Globus pallidus (tissue), 1 donor: ENCODE measurements at regions not wholly inside any gene's neighbourhood (a gene's known extent, or its start where the extent isn't known, plus 50 kb on each side); places are given as distances from the start of the nearest gene placed in this dataset.
A peak's percentile ranks its signal among the peaks of the same experiment; 100 is the strongest.
"Not testable (repeated sequence)": the region's sequence is repeated elsewhere in the genome, so short reads cannot be mapped to it uniquely, and the experiment has no call there.

ENCODE experiments used
- DNase-seq: peaks from one replicate; pipeline ENCODE4 v3.0.0-alpha.2; 2015; ENCODE audit warnings: low spot score

DNA sequence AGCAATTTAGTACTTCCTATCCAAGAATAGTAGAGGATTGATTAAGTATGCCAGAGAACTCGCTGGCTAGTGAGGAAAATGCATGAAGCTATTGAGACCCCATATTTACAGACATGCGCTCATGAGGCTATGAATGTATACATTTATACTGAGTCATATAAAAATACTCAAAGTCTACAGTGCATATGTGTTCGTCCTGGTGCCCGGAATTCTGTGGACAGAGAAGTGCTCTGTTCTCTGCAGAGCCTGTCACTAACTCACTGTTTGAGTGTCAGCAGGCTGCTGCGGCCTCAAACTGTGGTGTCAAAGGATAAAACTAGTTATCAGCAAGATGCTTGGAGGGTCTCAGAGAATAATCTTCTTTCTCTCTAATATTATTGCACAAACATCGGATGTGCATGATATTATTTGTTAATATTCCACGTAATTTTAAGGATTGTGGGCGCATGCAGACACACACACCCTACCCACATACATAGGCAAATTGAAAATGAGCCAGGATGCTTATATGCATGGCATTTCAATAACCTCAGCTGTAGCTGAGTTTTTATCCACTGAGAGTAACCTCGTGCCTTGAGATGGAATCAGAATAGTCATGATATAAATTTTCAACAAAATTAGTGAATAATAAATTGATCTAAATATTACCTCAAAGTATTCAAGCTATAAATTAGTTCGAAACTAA lies 50.0 kb upstream of the TSC22D2 start:
- peak; percentile 49 for DNase-seq

DNA sequence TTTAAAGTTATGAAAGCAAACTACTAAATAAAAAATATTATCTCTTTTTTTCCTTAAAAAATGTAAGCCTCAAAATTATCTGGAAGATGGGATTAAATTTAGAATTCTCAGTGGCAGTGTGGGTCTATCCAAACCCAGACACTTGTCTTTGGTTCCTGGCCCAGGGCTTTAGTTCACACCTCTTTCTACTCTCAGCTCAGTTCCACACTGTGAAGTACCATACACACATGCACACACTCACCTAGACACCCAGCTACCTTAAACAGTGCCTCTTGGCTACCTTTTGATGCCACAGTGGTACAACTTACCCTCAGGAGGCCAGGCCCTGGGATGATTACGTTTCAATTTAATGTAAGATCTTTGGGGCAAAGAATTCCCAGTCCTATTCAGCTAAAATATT lies 51.0 kb upstream of the TSC22D2 start:
- no peak for DNase-seq

DNA sequence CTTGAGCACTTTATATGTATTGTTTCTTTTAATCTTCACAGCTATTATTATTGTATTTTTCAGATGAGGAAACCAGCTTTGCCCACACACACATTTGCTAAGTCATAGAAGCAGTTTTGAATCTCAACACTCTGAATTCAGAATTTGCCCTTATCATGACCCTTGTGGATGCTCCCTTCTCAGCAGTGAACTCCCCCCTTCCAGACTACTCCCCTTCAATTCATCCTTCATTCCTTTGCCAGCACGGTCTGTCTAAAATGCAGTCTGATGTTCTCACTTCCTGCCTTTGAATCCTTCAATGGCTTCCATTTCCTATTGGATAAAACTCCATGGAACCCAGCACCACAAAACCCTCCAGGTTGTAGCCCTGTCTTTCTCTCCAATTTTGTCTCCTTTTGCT lies 52.5 kb upstream of the TSC22D2 start:
- no peak for DNase-seq

DNA sequence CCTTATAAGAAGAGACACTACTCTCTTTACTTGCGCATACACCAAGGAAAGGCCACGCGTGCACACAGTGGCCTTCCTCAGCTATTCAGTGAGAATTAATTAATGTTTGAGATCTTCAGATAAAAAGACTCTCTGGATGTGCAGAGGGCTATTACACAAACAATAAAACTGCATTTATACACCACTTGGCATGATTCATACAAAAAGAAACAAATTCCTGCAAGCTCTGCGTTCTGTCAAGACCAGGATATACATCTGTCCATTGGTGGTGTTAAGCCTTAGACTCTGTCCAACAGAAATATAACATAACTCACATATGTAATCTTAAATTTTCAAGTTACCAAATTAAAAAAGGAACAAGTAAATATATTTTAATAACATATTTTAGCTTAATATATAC lies 55.2 kb upstream of the TSC22D2 start:
- DNase-seq: no peak

DNA sequence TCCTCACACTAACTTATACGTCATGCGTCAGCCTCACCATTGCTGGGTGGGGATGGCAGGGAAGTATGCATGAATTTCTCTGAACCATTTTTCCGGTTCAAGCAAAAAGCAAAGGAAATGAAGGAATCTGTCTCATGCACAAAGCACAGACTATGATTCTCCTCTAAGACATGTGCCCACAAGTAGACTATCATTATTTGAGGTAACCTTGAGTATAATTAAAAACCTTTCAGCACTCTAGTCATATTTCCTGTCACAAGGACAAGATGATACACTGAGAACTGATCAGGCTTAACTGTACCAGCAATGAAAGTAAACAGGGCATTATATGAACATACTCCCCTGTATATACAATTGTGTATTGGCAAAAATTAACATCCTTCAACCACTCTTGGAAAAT lies 56.7 kb upstream of the TSC22D2 start:
- no peak for DNase-seq

DNA sequence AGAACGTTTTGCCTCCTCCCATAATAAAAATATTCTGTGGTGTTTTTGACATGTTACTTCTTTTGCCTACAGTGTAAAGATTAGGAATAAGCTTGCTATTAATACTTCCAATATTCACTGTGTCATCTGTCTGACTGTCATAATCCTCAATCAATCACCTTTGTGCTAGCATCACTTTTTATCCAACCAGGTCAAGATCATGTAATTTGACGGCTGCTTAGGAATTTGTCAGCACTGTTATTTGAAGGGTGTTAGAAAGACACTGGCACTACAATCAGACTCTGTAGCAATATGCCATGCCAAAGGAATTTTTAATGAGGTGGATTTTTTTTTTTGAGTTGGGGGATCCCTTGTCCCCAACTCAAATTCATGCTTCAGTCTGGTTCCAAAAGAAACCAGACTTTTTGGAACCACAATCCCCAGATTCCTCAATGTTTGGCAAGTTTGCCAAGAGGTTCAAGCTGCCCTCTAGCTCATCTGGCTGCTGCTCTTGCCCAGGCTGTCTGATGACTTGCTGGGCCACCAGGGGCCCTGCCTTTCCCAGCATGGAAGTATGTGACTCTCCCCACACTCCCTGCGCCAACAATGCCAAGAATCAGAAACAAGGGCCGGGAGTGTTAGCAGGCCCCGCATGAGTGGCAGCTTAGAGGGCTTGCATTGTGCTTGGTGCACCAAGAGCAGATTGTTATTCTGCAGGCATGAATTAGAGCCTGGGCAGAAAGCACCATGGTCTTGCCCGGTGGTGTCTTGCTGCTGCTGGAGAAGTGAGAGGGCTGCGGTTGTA lies 58.6 kb upstream of the TSC22D2 start:
- DNase-seq: peak; percentile 97

DNA sequence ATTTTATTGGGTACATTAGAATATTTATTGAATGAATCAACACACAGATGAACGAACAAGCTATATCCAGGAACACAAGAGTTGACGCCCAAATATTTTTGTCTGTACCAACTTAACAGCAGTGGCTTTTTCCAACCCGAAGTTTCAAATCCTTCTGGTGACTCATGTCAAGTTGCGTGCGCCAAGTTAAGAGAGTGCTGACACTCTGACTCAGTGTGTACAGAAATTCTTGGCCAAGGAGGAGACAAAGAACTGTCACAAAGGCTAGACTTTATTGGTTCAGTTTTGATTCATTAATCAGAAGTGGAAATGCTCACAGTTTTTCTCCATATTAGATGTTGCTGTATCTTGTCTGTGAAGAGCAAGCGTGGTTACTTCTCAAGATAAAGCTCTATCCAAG lies 59.6 kb upstream of the TSC22D2 start:
- DNase-seq: no peak

DNA sequence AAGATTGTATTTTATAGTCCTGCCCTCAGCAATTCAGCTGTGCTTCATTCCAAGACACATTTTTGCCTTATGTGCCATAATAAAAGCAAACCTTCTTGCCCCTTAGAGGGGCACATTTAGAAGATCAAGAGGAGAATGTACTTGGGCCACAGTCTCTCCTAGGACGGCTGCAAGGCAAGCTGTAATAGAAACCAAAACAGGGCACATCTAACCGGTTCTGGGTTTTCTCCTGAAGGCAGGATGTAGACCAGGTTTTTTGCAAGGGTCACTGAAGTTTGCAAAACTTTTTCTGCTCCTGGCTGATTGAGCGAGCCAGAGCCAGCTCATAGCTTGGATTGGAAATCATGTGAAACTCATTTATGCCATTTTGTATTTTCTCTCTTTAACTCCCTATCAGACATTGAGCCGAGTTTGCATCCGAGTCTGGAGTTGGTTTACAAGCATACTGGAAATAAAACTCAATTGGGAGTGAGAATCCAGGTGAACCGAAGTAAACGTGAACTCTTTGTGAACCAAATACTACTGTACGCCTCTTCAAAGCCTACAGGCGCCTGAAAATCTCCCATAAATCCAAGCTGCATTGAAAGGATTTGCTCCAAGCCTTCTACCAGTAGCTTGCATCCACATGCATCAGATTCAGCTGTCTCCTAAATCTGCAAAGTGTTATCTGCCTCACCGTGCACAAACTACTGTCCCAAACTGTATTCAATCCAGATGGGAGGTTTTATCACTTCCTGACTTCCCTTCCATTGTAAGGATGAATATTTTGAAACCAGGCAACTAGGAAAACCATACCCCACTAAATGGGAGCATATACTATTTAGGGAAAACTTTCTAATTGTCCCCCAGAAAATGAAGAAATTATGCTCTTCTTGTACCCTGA lies 60.9 kb upstream of the TSC22D2 start:
- DNase-seq: no peak

DNA sequence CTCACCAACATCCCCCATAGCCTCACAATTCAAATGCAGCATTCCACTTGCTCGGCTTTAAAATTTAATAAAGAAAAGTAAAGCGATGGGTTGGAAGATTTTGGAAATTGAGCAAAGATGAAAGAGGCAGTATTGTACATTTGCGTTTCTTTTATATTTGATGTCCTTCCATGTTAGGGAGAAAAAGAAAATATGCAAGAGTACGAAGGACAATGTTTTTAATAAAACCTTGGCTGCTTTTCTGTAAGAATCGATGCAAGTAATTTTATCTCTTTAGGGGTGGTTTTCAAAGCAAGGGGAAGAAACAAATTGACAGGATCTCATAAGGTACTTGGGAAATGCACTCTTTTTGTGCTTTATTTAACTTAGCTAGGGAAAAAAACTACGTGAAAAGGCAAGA lies 61.8 kb upstream of the TSC22D2 start:
- no peak for DNase-seq

DNA sequence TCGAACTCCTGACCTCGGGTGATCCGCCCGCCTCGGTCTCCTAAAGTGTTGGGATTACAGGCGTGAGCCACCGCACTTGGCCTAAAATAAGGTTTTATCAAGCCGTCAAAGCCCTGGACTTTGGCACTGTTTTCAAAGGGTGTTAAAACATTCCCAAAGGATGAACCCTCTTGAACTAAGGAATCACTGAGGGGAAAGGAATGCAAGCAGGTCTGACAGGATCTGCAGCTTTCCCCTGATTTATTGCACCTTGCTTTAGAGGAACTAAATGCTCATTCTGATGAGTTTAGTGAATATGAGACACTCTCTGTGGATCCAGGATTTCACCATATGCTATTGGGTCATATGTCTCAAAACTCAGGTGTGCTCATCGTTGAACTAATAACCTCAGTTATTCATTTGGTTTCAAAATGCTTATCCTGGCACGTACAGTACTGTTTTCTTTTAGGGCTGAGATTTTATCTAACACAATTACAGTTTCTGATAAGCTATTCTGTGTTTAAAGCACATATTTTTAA lies 63.0 kb upstream of the TSC22D2 start:
- no peak for DNase-seq

DNA sequence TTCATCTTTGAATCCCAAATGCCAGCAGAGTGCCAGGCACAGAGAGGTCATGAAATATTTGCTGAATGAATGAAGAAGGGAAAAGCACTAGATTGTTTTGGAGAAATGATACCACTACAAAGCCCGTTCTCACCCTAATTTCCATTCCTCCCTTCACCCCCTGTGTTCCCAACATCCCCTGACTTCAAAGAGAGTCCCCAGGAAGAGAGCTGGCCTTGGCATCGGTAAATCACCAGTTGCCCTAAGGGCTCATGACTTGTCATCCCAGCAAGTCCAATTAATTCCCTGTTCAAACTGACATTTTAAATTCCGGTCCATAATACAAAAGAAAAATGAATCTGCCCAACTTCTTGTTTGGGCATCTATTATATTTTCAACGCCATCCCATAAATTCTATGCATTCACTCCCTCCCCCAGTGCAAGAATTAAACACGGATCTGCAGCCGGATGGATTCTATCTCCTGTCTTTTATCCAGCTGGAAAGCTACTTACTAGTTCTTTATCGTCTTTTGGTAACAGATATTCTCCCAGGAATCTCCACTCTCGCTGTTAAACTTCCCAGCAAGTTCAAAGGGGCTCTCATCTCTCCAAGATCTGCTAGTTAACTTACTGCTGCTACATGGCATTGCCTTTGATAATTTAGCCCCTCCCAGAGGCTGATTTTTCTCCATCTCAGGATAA lies 63.9 kb upstream of the TSC22D2 start:
- DNase-seq: no peak

DNA sequence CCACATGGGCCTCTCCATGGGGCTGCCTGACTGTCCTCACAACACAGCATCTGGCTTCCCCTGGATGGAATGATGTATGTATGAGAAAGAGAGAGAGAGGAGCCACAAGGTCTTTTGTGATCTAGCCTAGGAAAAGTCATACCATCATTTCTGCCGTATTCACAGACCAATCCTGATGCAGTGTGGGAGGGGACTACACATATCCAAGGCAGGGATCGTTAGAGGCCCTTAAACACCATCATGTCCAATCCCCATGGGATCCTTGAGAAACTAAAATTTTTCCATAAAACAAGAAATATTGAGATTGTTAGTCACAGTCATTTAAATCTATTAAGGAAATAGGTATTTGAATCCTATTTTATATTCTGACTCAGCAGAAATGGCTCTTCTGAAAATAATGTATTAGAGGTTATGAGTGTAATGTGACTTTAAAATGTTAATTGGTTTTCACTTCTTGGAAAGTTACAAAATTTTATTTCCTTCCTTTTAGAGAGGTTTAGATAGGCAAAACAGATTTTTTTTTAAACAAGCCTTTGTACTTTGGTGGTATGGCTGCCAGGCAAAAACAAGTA lies 65.1 kb upstream of the TSC22D2 start:
- no peak for DNase-seq

DNA sequence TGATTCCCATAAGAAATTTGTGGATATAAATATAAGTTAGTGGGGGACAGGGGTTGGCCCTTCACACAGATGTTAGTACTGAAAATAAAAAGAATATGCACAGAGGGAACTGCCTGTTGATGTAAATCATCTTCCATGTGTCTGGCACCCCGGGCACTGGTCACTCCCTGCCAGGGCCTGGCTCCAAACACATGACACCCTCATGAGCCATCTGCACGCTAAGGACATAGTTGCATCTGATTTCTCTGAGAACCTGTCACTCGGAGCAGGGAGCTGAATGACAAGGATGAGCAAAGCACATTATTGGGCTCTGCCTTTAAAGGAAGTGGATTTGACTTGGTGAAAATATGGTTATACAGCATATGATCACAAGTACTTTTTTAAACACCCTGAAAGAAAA lies 66.2 kb upstream of the TSC22D2 start:
- no peak for DNase-seq

DNA sequence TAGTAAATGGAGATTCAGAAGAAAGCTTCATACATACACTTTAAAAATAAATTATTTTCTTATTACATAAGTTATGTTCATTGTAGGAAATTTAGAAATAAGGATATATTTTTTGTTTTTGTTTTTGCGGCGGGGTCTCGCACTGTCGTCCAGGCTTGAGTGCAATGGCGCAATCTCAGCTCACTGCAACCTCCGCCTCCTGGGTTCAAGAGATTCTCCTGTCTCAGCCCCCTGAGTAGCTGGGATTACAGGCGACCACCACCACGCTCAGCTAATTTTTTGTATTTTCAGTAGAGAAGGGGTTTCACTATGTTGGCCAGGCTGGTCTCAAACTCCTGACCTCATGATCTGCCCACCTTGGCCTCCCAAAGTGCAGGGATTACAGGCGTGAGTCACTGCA lies 71.7 kb upstream of the TSC22D2 start:
- DNase-seq: not testable (repeated sequence)

DNA sequence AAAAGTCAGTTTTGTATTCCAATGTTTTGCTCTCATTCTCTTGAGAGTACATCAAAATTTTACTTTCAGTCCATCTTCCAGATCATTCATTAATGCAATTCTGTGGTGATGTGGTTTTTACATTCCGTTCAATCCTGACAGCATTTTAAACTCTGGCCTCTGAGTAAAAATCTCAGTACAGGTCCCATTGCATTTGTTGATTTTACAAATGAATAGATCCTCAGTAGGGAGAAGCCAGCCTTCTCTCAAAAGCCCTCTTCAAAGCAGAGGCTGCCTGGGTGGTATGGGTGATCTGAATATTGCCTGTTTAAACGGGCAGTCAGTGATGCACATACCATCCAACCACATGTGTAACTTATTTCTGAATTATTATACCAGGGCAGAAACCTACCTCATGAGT lies 72.5 kb upstream of the TSC22D2 start:
- no peak for DNase-seq

DNA sequence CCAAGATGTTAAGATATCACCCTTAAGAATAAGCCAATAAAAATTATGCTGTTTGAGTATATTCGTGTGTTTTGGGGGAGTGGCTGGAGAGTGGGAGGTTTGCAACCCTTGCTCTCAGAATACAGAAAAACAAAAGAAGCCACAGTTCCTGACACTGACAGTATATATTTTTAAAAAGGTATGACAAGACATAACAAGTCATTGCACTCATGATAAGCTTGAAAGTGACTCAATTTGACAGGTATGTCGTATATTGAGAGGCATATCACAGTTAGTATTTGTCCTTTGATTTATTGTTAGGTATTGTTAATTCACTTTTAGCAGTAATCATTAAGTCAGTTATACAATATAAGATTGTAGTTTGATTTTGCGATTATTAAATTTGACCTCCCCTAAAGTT lies 73.1 kb upstream of the TSC22D2 start:
- DNase-seq: no peak

DNA sequence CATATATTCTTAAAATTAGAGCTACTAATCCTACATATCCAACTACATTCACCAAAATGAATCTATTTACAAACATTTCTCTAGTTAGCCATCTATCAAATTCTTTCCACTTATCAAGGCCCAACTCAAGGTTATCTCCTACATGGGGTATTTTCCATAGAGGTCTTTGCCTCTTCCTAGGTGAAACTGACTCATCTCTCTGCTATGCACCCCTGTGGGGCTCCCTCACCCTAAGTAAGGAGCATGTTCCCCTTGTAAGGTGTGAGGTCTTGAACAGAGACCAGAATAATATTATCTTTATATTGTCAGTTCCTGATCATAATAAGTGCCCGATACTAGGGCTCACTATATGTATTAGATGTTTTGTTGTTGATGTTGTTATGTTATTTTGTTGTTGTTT lies 74.6 kb upstream of the TSC22D2 start:
- DNase-seq: no peak

DNA sequence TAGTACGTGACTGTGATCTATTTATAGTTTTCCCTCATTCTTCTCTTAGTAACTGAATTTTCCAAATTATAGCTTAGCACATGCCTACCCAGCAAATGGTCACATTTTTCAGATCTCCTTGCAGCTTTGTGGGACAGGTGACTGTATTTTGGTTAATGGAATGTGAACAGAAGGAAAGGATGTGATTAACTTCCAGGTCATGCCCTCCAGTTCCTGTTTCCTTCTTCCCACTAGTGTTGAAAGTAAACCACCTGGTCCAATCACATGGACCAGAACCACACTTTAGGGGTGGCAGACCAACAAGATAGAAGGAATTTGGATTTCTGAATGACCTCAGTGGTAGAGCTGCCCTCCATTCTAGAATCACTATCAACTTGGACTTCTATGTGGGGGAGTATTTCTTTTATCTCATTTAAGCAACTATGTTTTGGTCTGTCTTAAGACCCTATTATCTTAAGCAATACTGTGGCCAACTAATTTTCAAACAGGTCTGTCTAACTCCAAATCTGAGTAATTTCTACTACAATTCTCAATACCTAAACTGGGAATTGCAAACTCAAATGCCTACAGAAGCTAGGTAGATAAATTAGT lies 76.0 kb upstream of the TSC22D2 start:
- no peak for DNase-seq

DNA sequence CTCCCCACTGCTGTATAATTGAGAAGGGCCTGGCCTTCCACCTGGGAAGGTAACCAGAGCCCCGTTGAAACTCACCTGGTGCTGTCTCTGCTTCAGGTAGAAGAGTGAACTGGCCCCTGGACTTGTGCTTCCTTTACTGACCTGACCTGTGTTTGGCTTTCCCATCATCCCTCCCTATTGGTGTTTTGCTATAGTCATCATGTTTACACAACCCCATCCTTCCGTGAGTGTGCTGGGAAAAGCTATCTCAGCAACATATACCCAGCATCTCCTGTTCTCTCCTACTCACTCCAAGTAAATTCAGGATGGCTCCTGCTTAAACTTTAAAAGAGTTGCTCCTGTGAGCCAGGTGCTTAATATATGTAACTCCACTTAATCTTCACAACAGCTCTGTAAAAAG lies 77.2 kb upstream of the TSC22D2 start:
- no peak for DNase-seq

DNA sequence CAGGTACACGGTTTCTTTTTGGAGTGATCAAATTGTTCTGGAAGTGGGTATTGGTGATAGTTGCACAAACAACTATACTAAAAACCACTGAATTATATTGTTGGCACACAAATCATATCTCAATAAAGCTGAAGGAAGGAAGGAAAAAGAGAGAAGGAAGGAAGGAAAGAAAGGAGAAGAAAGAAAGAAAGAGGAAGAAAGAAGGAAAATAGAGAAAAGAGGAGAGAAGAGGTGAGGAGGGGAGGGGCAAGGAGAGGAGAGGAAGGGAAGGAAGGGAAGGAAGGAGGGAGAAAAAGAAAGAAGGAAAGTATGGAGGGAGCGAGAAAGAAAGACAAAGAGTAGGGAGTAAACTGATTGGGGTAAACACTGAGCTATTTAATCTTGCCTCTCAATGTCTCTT lies 77.9 kb upstream of the TSC22D2 start:
- DNase-seq: no peak

DNA sequence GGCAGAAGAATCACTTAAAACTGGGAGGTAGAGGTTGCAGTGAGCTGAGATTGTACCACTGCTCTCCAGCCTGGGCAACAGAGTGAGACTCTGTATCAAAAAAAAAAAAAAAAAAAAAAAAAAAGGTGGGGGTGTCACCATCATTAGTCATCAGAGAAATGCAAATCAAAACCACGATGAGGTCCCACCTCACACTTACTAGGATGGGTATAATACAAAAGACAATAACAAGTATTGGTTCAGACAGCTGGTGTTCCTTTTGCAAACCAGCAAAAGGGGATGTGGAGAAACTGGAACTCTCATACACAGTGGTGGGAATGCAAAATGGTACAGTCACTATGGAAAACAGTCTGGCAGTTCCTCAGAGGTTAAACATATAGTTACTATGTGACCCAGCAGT lies 78.7 kb upstream of the TSC22D2 start:
- no peak for DNase-seq
